NB4 (cell line): ENCODE measurements at regions not wholly inside any gene's neighbourhood (a gene's known extent, or its start where the extent isn't known, plus 50 kb on each side); places are given as distances from the start of the nearest gene placed in this dataset.
"Not testable (repeated sequence)": the region's sequence is repeated elsewhere in the genome, so short reads cannot be mapped to it uniquely, and the experiment has no call there.

ENCODE experiments used
- DNase-seq: peaks from one replicate; pipeline ENCODE4 v3.0.0; 2010; ENCODE audit warnings: low read depth
- H3K4me3 ChIP-seq: one replicate; pipeline ENCODE4 v1.5.1; 2011; ENCODE audit warnings: mild to moderate bottlenecking, low read depth, low read length, moderate library complexity
- MYC ChIP-seq: IDR thresholded peaks from 2 replicates; pipeline ENCODE4 v1.6.1; 2011; ENCODE audit warnings: low read depth, low read length
- POLR2A ChIP-seq: IDR thresholded peaks from 2 replicates; pipeline ENCODE4 v1.6.1; 2011; ENCODE audit warnings: mild to moderate bottlenecking; ENCODE audit not compliant: insufficient read length; ENCODE audit errors: extremely low read depth
- TF ChIP-seq, protein P1 (sequence below): IDR thresholded peaks from 2 replicates; pipeline ENCODE4 v1.6.1; 2011; ENCODE audit warnings: low read depth, low read length
- TF ChIP-seq, protein P2 (sequence below): IDR thresholded peaks from one replicate; pipeline ENCODE4 v1.5.1; 2012; ENCODE audit warnings: low read depth, low read length

DNA sequence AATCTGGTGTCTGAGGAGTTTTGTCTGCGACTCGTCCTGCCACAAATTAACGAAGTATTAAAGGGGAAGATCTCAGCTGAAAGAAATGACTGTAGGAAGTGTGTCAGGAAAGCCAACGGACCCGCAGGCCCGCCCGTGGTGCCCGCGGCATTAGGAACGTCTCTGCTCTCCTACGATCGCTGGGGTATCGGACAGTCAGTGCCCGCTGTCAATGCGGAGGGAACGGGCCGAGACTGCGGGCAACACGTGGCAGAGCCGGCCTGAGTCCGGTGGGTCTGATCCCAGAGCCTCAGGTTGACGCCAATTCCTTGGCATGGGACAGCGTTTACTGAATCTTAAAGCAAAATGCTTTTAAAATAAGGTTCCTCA, 128.7 kb downstream of the KBTBD2 start:
- no peak for DNase-seq
- H3K4me3 ChIP-seq: no peak overlapping the region
- TF ChIP-seq, protein P1, sequence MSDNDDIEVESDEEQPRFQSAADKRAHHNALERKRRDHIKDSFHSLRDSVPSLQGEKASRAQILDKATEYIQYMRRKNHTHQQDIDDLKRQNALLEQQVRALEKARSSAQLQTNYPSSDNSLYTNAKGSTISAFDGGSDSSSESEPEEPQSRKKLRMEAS: no peak
- no peak for TF ChIP-seq MYC
- TF ChIP-seq, protein P2, sequence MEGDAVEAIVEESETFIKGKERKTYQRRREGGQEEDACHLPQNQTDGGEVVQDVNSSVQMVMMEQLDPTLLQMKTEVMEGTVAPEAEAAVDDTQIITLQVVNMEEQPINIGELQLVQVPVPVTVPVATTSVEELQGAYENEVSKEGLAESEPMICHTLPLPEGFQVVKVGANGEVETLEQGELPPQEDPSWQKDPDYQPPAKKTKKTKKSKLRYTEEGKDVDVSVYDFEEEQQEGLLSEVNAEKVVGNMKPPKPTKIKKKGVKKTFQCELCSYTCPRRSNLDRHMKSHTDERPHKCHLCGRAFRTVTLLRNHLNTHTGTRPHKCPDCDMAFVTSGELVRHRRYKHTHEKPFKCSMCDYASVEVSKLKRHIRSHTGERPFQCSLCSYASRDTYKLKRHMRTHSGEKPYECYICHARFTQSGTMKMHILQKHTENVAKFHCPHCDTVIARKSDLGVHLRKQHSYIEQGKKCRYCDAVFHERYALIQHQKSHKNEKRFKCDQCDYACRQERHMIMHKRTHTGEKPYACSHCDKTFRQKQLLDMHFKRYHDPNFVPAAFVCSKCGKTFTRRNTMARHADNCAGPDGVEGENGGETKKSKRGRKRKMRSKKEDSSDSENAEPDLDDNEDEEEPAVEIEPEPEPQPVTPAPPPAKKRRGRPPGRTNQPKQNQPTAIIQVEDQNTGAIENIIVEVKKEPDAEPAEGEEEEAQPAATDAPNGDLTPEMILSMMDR: no peak

DNA sequence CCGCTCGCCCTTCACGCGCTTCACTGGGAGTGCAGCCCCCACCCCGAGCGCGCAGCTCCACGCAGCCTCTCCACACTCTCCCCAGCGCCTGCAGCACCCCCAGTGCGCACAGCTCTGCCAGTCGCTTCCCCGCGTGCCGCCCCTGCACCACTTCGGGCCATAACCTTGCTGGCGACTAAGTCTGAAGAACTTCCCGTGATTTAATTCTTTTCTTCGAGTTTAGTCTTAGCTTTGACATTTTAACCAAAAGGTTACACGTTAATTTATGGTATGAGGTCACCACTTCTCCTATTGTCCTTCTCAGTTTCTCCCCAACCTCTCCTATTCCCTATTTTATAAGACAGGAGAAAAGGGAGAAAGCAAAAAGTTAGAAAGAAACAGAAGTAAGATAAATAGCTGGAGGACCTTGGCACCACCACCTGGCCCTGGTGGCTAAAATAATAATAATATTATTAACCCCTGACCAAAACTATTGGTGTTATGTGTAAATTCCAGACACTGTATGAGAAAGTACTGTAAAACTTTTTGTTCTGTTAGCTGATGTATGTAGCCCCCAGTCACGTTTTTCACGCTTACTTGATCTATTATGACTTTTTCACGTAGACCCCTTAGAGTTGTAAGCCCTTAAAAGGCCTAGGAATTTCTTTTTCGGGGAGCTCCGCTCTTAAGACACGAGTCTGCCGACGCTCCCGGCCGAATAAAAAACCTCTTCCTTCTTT, 129.2 kb downstream of the KBTBD2 start:
- H3K4me3 ChIP-seq, DNase-seq: not testable (repeated sequence)

DNA sequence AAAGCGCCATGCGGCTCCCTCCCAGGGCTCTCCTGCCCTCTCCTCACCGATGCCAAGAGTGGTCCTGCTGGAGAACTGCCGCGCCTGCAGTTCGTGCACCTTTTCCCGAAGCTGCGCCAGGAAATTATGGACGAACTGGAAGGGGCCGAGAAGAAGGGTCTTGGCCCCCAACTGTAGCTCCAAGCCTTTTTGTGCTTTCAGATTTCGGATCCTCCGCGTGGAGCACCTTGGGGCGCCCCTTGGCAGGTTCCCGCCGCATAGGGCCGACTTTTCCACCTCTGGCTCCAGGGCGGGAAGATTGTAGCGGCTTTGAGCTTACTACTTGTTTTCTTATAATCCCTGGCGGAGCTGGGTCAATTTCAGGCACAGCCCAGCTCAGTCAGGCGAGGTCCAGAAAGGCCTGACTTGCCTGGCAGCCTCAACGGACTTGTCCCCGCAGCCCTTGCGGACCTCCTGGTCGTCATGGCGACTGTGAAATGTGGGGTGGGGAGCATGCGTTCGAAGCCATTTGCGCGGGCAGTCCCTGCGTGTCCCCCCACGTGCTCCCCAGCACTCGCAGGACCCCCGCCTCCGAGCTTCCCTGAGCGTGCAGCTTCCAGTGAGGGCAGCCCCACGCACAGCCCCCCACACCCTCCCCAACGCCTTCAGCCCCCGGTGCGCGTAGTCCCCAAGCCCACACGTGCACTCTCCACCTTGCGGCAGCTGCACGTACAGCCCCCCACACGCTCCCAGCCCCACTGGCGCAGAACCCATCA, 129.9 kb downstream of the KBTBD2 start:
- DNase-seq: no peak
- H3K4me3 ChIP-seq: no peak overlapping the region
- no peak for TF ChIP-seq MYC
- TF ChIP-seq, protein P2: no peak
- TF ChIP-seq, protein P1: no peak
- no peak for TF ChIP-seq POLR2A

DNA sequence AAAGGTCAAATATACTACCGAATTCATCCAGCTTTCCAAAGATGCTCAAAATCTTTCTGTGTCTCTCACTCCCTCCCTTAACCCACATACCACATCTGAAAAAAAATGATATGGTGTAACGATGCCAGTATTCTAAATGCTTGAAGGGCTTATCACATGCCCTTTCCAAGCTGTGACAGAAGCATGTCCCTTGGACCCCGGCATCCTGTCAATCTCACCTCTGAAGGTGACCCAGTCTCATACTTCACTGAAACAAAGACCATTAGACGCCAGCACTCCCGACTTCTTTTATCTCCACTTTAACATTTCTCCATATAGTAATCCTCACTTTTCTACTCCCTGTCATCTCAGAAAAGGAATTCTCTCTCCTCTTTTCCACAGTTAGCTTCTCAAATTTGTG, 130.8 kb downstream of the KBTBD2 start:
- H3K4me3 ChIP-seq, DNase-seq: not testable (repeated sequence)

DNA sequence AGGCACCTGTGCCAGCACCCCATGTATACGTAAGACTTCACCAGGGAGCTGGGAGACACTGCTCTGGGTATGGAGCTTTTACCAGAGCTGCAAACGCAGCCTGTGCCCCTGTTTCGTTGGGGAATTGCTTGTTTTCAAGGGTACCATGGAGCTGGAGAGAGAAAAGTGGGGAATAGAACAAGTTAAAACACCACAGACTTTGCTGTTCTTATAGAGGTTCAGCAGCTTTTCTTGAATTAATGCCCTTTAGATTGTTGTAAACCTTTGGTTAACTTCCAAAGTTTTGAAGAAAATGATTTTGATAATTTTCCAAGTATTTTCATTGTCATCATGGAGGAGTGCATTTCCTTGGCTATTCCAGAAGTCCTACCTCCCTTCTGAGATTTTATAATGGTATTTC, 131.7 kb downstream of the KBTBD2 start:
- not testable (repeated sequence) for DNase-seq, H3K4me3 ChIP-seq

DNA sequence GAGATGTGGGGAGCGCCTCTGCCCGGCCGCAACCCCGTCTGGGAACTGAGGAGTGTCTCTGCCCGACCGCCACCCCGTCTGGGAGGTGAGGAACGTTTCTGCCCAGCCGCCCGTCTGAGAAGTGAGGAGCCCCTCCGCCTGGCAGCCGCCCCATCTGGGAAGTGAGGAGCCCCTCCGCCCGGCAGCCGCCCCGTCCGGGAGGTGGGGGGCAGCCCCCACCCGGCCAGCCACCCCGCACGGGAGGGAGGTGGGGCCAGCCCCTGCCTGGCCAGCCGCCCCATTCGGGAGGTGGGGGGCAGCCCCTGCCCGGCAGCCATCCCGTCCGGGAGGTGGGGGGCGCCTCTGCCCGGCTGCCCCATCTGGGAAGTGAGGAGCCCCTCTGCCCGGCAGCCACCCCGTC, 137.7 kb downstream of the KBTBD2 start:
- not testable (repeated sequence) for H3K4me3 ChIP-seq, DNase-seq

DNA sequence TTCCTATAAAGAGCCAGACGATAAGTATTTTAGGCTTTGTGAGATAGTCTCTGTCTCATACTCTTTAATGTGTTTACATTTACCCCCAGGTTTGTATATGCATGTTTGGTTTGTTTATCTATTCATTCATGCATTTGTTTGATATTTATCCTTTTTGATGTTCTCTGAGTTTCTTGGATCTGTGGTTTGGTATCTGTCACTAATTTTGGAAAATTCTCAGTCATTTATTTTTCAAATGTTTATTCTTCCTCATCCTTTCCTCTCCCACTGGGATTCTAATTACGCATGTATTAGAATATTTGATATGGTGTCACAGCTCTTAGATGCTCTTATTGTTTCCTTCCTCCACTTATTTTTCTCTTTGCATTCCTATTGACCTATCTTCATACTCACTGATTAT, 143.2 kb downstream of the KBTBD2 start:
- DNase-seq: not testable (repeated sequence)

DNA sequence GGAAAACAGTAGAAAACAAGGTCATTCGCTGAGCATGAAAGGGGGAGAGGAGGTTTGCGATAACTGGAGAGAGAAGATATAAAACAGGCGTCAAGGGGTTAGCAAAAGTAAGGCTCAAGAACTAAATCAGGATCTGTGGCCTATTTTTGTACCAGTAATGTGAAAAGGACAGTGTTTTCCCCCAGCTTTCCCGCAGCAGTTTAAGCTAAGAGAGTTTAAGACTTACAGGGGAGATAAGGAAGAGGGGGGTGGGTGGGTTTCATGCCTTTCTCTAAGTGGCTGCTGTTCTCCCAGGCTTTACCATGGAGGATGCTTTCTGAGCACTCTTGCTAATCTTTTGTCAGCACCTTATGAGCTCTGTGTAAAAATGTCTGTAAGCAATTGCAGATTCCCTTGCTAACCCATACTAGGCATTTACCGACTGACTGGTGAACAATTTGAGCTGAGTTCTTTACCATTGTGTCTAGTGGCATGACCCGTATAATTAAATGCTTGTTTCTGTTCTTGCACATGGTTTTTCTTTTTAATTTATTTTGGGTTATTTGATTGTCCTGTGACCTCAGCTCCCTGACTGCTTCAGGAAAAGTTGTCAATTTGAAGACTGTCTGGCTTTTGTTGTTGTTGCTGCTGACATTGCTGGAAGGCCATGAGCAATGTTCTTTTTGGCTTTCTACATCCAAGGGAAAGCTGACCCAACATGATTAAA, 144.0 kb downstream of the KBTBD2 start:
- H3K4me3 ChIP-seq, DNase-seq: not testable (repeated sequence)

More for the DNA sequence above, 143.2 kb downstream of the KBTBD2 start:
- H3K4me3 ChIP-seq: not testable (repeated sequence)

DNA sequence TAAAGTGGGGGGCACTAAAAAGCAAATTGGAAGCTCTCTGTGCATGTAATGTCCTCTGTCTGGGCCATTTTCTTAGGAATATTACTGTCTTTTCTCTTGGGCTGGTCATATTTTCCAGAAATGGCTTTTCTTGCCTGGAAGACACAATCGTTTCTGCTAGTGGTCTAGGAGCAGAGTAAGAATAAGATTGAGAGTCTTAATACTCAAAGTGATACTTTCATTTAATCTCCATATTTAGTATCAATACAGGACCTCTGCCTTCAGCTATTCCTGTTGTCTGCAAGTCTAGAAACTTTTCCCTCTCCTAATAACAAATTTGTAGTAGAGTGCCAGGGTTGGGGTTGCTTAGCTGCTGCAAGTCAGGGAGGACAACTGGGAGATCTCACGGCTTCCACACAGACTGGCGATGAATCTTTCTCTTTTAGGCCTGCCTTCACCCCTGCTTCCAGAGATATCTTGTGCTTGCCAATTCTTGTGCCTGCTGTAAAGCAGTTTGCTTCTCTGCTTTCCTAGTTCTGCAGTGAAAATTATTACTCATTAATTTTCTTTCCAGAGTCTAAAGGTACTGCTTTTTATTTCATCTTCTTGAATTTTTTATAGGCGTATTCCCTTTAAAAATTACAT, 149.6 kb downstream of the KBTBD2 start:
- not testable (repeated sequence) for DNase-seq, H3K4me3 ChIP-seq

DNA sequence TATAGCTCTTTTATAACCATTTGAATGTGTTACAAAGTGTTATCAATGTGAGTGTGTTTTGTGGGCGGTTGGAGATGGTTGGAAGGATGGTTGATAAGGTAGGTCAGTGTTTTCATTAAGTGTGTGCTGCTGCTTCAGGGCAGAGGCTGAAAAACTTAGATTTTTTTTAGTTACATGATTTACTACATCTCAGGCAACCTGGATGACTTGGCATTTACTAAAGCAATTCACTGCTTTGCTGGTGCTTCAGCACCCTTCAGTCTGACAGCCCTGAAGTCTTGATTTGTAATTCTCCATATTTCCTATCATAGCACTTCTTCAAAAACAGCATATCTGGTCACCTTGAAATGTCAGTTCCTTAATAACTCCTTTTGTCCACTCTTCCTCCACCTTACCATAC, 151.8 kb downstream of the KBTBD2 start:
- DNase-seq, H3K4me3 ChIP-seq: not testable (repeated sequence)

DNA sequence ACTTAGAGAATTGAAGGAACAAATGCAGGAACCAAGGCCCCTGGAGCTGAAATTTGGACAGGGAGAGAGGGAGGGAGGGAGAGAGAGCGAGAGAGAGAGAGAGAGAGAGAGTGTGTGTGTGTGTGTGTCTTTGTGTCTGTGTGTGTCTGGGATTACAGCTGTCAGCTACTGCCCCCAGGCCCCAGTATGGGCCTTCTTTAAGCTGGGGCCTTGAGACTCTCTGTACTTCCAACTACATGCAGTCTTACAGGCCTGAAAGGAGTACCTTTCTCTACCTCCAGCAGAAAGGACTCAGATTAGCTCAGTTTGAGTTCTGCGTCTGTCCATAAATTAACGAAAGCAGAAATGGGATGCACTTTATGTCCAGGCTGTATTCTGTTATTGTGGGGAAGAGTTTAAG, 153.2 kb downstream of the KBTBD2 start:
- H3K4me3 ChIP-seq, DNase-seq: not testable (repeated sequence)

DNA sequence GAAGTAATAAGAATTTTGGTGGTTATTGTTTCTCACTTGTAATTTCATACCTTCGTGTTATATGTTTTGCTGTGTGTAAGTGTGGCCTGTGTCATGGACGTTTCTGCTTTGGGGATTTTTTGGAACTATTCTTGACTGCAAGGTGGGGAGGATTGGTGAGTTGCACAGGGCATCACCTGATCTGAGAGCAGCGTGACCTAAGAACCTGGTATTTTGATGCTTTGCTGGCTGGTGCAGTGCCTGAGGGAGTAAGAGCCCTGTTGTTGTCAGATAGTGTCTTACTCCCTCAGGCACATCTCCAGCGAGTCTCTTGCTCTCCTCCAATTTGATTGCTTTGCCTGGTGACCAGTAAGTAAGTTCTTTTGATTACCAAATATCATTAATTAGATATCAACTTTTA, 158.8 kb downstream of the KBTBD2 start:
- not testable (repeated sequence) for DNase-seq
- H3K4me3 ChIP-seq: peak overlapping the region; percentile 3

DNA sequence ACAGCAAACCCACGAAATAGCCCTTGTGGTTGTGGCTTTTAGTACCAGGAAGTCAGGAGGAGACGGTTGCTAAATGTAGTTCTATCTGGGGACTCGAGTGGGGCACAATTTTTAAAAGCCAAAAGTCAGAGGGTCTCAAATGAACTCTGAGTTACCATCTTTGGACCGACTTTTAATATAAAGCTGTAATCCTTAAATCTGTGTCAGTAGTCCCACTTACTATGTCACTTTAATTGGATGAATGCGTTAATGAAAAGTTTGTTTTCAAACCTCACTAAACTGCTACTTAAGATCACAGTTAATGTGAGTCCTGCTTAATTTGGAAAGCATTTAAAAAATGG, 162.3 kb downstream of the KBTBD2 start:
- peak overlapping the region; percentile 61 for H3K4me3 ChIP-seq
- DNase-seq: peak; percentile 50
